ENCODE measurements at regions not wholly inside any gene's neighbourhood (a gene's known extent, or its start where the extent isn't known, plus 50 kb on each side); places are given as distances from the start of the nearest gene placed in this dataset.

GRCh38 chr3:144341471-144341870 lies 369.8 kb downstream of the DIPK2A start:
- no peak overlapping the region for H3K4me3 ChIP-seq (ENCODE audit: low read length)
- DNase-seq (ENCODE audit: low read depth, low spot score): no peak

GRCh38 chr3:144343343-144343742 lies 371.7 kb downstream of the DIPK2A start:
- no peak overlapping the region for H3K4me3 ChIP-seq (ENCODE audit: low read length)
- no peak for DNase-seq (ENCODE audit: low read depth, low spot score)

- no peak overlapping the region for H3K4me3 ChIP-seq (ENCODE audit: low read length)
- DNase-seq (ENCODE audit: low read depth, low spot score): no peak
These were observed 372.2 kb downstream of the DIPK2A start for GRCh38 chr3:144343777-144344176.

GRCh38 chr3:144344925-144345548 lies 373.4 kb downstream of the DIPK2A start:
- no peak overlapping the region for H3K4me3 ChIP-seq (ENCODE audit: low read length)
- DNase-seq (ENCODE audit: low read depth, low spot score): peak; percentile 81

GRCh38 chr3:144350125-144350524 lies 378.5 kb downstream of the DIPK2A start:
- no peak overlapping the region for H3K4me3 ChIP-seq (ENCODE audit: low read length)
- DNase-seq (ENCODE audit: low read depth, low spot score): no peak

DNA sequence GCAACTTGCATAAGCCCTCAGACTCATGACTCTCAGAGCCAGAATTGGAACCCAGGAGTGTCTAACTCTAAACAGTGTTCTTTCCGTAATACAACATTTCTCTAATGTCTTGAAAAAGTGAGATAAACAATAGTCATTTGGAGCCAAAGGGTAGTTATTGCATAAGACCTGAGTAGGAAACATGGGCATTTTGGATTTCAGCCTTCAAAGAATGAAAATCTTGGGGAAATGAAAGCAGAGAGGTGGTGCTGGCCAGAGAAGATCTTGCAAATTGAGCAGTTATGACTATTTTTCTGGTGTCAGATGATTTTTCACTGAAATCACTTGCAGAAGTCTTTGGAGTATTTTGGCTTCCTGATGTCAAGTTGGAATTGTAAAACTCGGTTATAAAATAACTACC lies 379.4 kb downstream of the DIPK2A start:
- no peak overlapping the region for H3K4me3 ChIP-seq (ENCODE audit: low read length)
- no peak for DNase-seq (ENCODE audit: low read depth, low spot score)

GRCh38 chr3:144351773-144352365 lies 380.2 kb downstream of the DIPK2A start:
- no peak for DNase-seq (ENCODE audit: low read depth, low spot score)

GRCh38 chr3:144358191-144358590 lies 386.6 kb downstream of the DIPK2A start:
- DNase-seq (ENCODE audit: low read depth, low spot score): no peak
- H3K4me3 ChIP-seq (ENCODE audit: low read length): no peak overlapping the region

More at GRCh38 chr3:144351773-144352365, 380.2 kb downstream of the DIPK2A start:
- no peak overlapping the region for H3K4me3 ChIP-seq (ENCODE audit: low read length)

DNA sequence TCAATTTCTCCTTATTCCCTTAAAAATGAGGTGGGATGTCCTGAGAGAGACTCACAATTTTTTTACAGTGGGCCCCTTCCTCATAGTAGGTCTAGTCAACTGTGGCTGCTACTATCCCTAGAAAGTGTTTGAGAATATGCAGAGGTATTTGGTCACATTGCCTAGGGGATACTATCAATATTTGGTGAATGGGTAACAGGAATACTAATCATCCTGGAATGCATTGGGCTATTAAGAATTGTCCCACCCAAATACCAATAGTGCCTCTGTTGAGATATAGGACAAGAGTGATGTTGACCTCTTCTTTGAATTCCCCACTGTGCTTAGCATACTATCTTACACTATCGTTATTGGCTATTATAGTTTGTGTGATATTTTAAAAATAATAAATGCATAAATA lies 389.4 kb downstream of the DIPK2A start:
- no peak overlapping the region for H3K4me3 ChIP-seq (ENCODE audit: low read length)
- DNase-seq (ENCODE audit: low read depth, low spot score): no peak

- no peak overlapping the region for H3K4me3 ChIP-seq (ENCODE audit: low read length)
- DNase-seq (ENCODE audit: low read depth, low spot score): no peak
These were observed 390.5 kb downstream of the DIPK2A start for GRCh38 chr3:144362126-144362525.

GRCh38 chr3:144363856-144364255 lies 392.2 kb downstream of the DIPK2A start:
- no peak for DNase-seq (ENCODE audit: low read depth, low spot score)
- no peak overlapping the region for H3K4me3 ChIP-seq (ENCODE audit: low read length)

GRCh38 chr3:144364737-144365136 lies 393.1 kb downstream of the DIPK2A start:
- H3K4me3 ChIP-seq (ENCODE audit: low read length): no peak overlapping the region
- no peak for DNase-seq (ENCODE audit: low read depth, low spot score)

GRCh38 chr3:144369129-144369879 lies 397.7 kb downstream of the DIPK2A start:
- DNase-seq (ENCODE audit: low read depth, low spot score): no peak
- H3K4me3 ChIP-seq (ENCODE audit: low read length): no peak overlapping the region

DNA sequence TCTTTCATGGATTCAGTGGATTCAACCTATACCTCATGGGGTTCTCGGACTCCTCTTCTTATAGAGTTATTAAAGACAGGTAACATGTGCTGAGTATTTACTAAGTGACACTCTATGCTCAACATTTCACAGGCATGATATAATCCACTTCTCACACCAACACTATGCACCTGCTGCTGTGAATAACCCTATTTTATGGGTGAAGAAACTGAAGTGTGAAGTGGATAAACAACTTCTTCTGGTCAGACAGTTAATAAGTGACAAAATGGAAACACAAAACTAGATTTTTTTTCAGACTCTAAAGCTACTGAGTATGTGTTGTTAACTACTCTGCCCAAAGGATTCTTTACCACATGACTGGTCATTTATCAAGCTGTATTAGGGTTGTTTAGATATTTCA lies 403.5 kb downstream of the DIPK2A start:
- no peak for DNase-seq (ENCODE audit: low read depth, low spot score)
- H3K4me3 ChIP-seq (ENCODE audit: low read length): no peak overlapping the region

DNA sequence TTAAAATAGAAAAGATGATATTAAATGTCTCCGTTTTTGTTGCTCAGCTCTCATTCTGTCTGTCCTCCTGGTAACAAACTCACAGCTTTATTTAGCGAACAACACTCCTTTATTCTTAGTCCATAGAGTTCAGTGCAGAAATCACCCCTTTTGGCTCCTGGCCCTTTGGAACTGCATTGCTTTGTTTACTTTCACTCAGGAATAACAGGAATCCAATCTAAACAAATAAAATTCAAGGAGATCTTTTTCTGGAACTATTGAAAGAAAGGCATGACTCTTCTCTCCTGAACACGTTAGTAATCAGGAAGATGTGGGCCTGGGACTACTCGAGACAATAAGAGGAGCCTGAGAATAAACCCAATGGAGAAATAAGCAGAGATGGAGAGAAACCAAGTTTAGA lies 409.2 kb downstream of the DIPK2A start:
- H3K4me3 ChIP-seq (ENCODE audit: low read length): no peak overlapping the region
- DNase-seq (ENCODE audit: low read depth, low spot score): no peak

DNA sequence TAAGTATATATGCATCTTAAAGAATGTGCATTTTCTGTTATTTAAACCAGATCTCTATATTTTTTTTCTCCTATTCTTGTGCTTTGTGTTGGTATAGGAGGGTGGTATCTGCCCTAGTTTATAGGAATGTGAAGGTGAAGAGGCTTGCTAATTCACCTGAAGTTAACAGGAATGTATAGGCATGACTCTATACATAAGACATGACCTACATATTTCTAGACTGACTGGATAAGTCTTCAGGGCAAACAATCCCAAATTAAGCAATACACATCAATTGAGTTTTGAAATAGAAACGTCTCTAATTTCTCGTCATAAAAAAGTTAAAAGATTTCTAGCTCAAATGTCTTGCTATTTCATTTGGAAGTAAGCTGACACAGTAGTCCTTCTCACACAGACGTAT lies 410.0 kb downstream of the DIPK2A start:
- H3K4me3 ChIP-seq (ENCODE audit: low read length): no peak overlapping the region
- DNase-seq (ENCODE audit: low read depth, low spot score): no peak

- DNase-seq (ENCODE audit: low read depth, low spot score): no peak
These were observed 412.8 kb downstream of the DIPK2A start for GRCh38 chr3:144384241-144384979.

GRCh38 chr3:144390786-144391185 lies 419.2 kb downstream of the DIPK2A start:
- H3K4me3 ChIP-seq (ENCODE audit: low read length): no peak overlapping the region
- no peak for DNase-seq (ENCODE audit: low read depth, low spot score)

More at GRCh38 chr3:144384241-144384979, 412.8 kb downstream of the DIPK2A start:
- H3K4me3 ChIP-seq (ENCODE audit: low read length): no peak overlapping the region

- no peak for DNase-seq (ENCODE audit: low read depth, low spot score)
- no peak overlapping the region for H3K4me3 ChIP-seq (ENCODE audit: low read length)
These were observed 419.6 kb downstream of the DIPK2A start for GRCh38 chr3:144391236-144391635.

GRCh38 chr3:144394032-144394431 lies 422.4 kb downstream of the DIPK2A start:
- no peak for DNase-seq (ENCODE audit: low read depth, low spot score)
- H3K4me3 ChIP-seq (ENCODE audit: low read length): no peak overlapping the region

Data from Jurkat, Clone E6-1 (cell line).